Liver (tissue), 3 donors: ENCODE measurements at regions not wholly inside any gene's neighbourhood (a gene's known extent, or its start where the extent isn't known, plus 50 kb on each side); places are given as distances from the start of the nearest gene placed in this dataset.
A peak's percentile ranks its signal among the peaks of the same experiment; 100 is the strongest.

Source experiments
- CTCF ChIP-seq: fragments of 150-350 bp; IDR thresholded peaks from 2 replicates; pipeline ENCODE4 v1.5.1; 2017; ENCODE audit warnings: improper control_type of control experiment, low read depth, low read length; ENCODE audit not compliant: missing input control
- GABPA ChIP-seq, 2 donors: IDR thresholded peaks in 1 of 2; conservative IDR thresholded peaks in 1 of 2; 2 replicates each; pipeline ENCODE4 v1.6.1; 2016; ENCODE audit warnings: antibody characterized with exemption in 2 of 2, mild to moderate bottlenecking in 1 of 2, moderate library complexity in 1 of 2
- RAD21 ChIP-seq, 2 donors: IDR thresholded peaks; 2 replicates each; pipeline ENCODE4 v1.6.1; 2016; ENCODE audit warnings: antibody characterized with exemption in 2 of 2, mild to moderate bottlenecking in 2 of 2
- TF ChIP-seq, protein P1 (sequence below): IDR thresholded peaks from 2 replicates; pipeline ENCODE4 v1.6.1; 2016; ENCODE audit warnings: antibody characterized with exemption
- donor health status: healthy.
- donor health status: healthy.

- no peak for TF ChIP-seq CTCF
- TF ChIP-seq GABPA (IDR thresholded peaks at IDR 0.05 in 1 of 2, conservative IDR thresholded peaks at IDR 0.05 in 1 of 2), result no peak
- TF ChIP-seq, protein P1, sequence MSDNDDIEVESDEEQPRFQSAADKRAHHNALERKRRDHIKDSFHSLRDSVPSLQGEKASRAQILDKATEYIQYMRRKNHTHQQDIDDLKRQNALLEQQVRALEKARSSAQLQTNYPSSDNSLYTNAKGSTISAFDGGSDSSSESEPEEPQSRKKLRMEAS, result no peak
- TF ChIP-seq RAD21 (IDR thresholded peaks at IDR 0.05), result peak; percentile 25 to 49
Measured at GRCh38 chr11:12600829-12601228, 73.4 kb upstream of the TEAD1 start.
